DOHH2 (cell line): ENCODE measurements at regions not wholly inside any gene's neighbourhood (a gene's known extent, or its start where the extent isn't known, plus 50 kb on each side); places are given as distances from the start of the nearest gene placed in this dataset.

Experiments used
- H3F3A ChIP-seq: fragments of 200-600 bp; sonication (generic), shearing (Covaris generic); 2 replicates; pipeline ENCODE4 v1.6.0; 2016; ENCODE audit warnings: antibody characterized with exemption, mild to moderate bottlenecking; ENCODE audit not compliant: control insufficient read depth, insufficient read depth
- H3K27ac ChIP-seq: fragments of 200-600 bp; sonication (generic); 2 replicates; pipeline ENCODE4 v1.5.1; 2014; ENCODE audit warnings: low read depth, mild to moderate bottlenecking, low read length, moderate library complexity
- H3K27me3 ChIP-seq: fragments of 200-600 bp; sonication (generic); 2 replicates; pipeline ENCODE4 v1.6.1; 2014; ENCODE audit warnings: mild to moderate bottlenecking, low read length, mixed read lengths; ENCODE audit not compliant: control insufficient read depth
- H3K36me3 ChIP-seq: fragments of 200-600 bp; sonication (generic); 2 replicates; pipeline ENCODE4 v1.6.1; 2014; ENCODE audit warnings: mild to moderate bottlenecking, low read length, moderate library complexity, mixed read lengths; ENCODE audit not compliant: control insufficient read depth
- H3K4me1 ChIP-seq: fragments of 200-600 bp; sonication (generic); 2 replicates; pipeline ENCODE4 v1.6.1; 2014; ENCODE audit warnings: mild to moderate bottlenecking, low read length, mixed read lengths; ENCODE audit not compliant: control insufficient read depth
- H3K4me2 ChIP-seq: fragments of 200-600 bp; sonication (generic); 2 replicates; pipeline ENCODE4 v1.6.0; 2014; ENCODE audit warnings: mild to moderate bottlenecking, low read length, moderate library complexity
- H3K4me3 ChIP-seq: fragments of 200-600 bp; sonication (generic); 2 replicates; pipeline ENCODE4 v1.5.1; 2014; ENCODE audit warnings: mild to moderate bottlenecking, low read length, mixed read lengths
- H3K79me2 ChIP-seq: fragments of 200-600 bp; sonication (generic); 2 replicates; pipeline ENCODE4 v1.6.1; 2014; ENCODE audit warnings: mild to moderate bottlenecking, low read length, mixed read lengths; ENCODE audit not compliant: control insufficient read depth
- H3K9me2 ChIP-seq: fragments of 200-600 bp; sonication (generic); replicated peaks from 2 replicates; pipeline ENCODE4 v1.6.1; 2014; ENCODE audit warnings: mild to moderate bottlenecking, low read length, mixed read lengths; ENCODE audit not compliant: control insufficient read depth
- H3K9me3 ChIP-seq: fragments of 200-600 bp; sonication (generic); 2 replicates; pipeline ENCODE4 v1.6.1; 2014; ENCODE audit warnings: antibody characterized with exemption, low read length, mixed read lengths; ENCODE audit not compliant: control insufficient read depth, insufficient read depth
- H4K20me1 ChIP-seq: fragments of 200-600 bp; sonication (generic); 2 replicates; pipeline ENCODE4 v1.6.0; 2014; ENCODE audit warnings: low read depth, mild to moderate bottlenecking, antibody characterized with exemption, low read length, moderate library complexity; ENCODE audit not compliant: control insufficient read depth, insufficient read depth
- CTCF ChIP-seq: fragments of 200-600 bp; sonication (generic); IDR thresholded peaks from one replicate; pipeline ENCODE4 v1.5.1; 2014; ENCODE audit warnings: antibody characterized with exemption, mild to moderate bottlenecking, low read depth, low read length; ENCODE audit not compliant: poor library complexity, severe bottlenecking
- EZH2phosphoT487 ChIP-seq: fragments of 200-600 bp; sonication (generic); IDR thresholded peaks from 2 replicates; pipeline ENCODE4 v1.6.1; 2017; ENCODE audit warnings: borderline replicate concordance, mild to moderate bottlenecking, antibody characterized with exemption, low read length, moderate library complexity, mixed read lengths

- Histone ChIP-seq H3K4me2 (no peak overlapping the region), H3K79me2 (no peaks in the 10 kb centered on the region), H3K27me3 (no peaks in the 10 kb centered on the region), H3K4me1 (no peaks in the 10 kb centered on the region), H3K27ac (no peak overlapping the region), H4K20me1 (no peaks in the 10 kb centered on the region), H3K9me2 (no peaks in the 10 kb centered on the region), H3K9me3 (no peaks in the 10 kb centered on the region), H3K36me3 (no peaks in the 10 kb centered on the region), H3K4me3 (no peak overlapping the region), H3F3A (no peaks in the 10 kb centered on the region)
- no peak for TF ChIP-seq EZH2phosphoT487
- TF ChIP-seq CTCF: no peak
These were observed 177.2 kb upstream of the OR13F1 start for GRCh38 chr9:104326912-104327311.

GRCh38 chr9:104329245-104329644, 174.8 kb upstream of the OR13F1 start:
- Histone ChIP-seq H3K36me3 (no peaks in the 10 kb centered on the region), H3K27me3 (no peaks in the 10 kb centered on the region), H4K20me1 (no peaks in the 10 kb centered on the region), H3K79me2 (no peaks in the 10 kb centered on the region), H3K4me1 (no peaks in the 10 kb centered on the region), H3K4me3 (no peak overlapping the region), H3K27ac (no peak overlapping the region), H3K9me3 (no peaks in the 10 kb centered on the region), H3K9me2 (no peaks in the 10 kb centered on the region), H3K4me2 (no peak overlapping the region), H3F3A (no peaks in the 10 kb centered on the region)
- TF ChIP-seq EZH2phosphoT487: no peak
- no peak for TF ChIP-seq CTCF

- Histone ChIP-seq H3K9me2 (no peaks in the 10 kb centered on the region), H3K27me3 (no peaks in the 10 kb centered on the region), H3F3A (no peaks in the 10 kb centered on the region), H3K79me2 (no peaks in the 10 kb centered on the region), H3K4me2 (no peak overlapping the region), H3K9me3 (no peaks in the 10 kb centered on the region), H3K4me3 (no peak overlapping the region), H3K36me3 (no peaks in the 10 kb centered on the region), H4K20me1 (no peaks in the 10 kb centered on the region), H3K4me1 (no peaks in the 10 kb centered on the region), H3K27ac (no peak overlapping the region)
- TF ChIP-seq EZH2phosphoT487 (no peak), CTCF (no peak)
These were observed 173.2 kb upstream of the OR13F1 start for GRCh38 chr9:104330841-104331240.

- Histone ChIP-seq H3K4me3 (no peak overlapping the region), H3K27ac (no peak overlapping the region), H3K4me1 (no peaks in the 10 kb centered on the region), H3F3A (no peaks in the 10 kb centered on the region), H3K9me3 (no peaks in the 10 kb centered on the region), H3K27me3 (no peaks in the 10 kb centered on the region), H4K20me1 (no peaks in the 10 kb centered on the region), H3K9me2 (no peaks in the 10 kb centered on the region), H3K4me2 (no peak overlapping the region), H3K36me3 (no peaks in the 10 kb centered on the region), H3K79me2 (no peaks in the 10 kb centered on the region)
- no peak for TF ChIP-seq CTCF
- no peak for TF ChIP-seq EZH2phosphoT487
These were observed 169.5 kb upstream of the OR13F1 start for GRCh38 chr9:104334549-104334948.
